HCT116 (cell line): ENCODE measurements at regions not wholly inside any gene's neighbourhood (a gene's known extent, or its start where the extent isn't known, plus 50 kb on each side); places are given as distances from the start of the nearest gene placed in this dataset.

Experiments
- CEBPB ChIP-seq: IDR thresholded peaks from 2 replicates; pipeline ENCODE4 v1.6.1; 2012; ENCODE audit warnings: low read depth
- CTCF ChIP-seq, 3 experiments: fragments of 200-600 bp in 1 of 3; sonication (generic) in 1 of 3; IDR thresholded peaks in 2 of 3; conservative IDR thresholded peaks in 1 of 3; 2 replicates each; pipeline ENCODE4 v1.5.1; 2012 to 2017; ENCODE audit warnings: low read depth in 2 of 3, low read length in 2 of 3, antibody characterized with exemption in 1 of 3, borderline replicate concordance in 1 of 3, control low read depth in 1 of 3, mild to moderate bottlenecking in 1 of 3, mixed read lengths in 1 of 3, mixed run types in 1 of 3, moderate library complexity in 1 of 3; ENCODE audit not compliant: insufficient read depth in 1 of 3
- EZH2 ChIP-seq: fragments of 200-600 bp; sonication (generic); IDR thresholded peaks from 2 replicates; pipeline ENCODE4 v1.6.1; 2017; ENCODE audit warnings: antibody characterized with exemption, mixed run types
- EZH2phosphoT487 ChIP-seq: fragments of 200-600 bp; IDR thresholded peaks from 2 replicates; pipeline ENCODE4 v1.6.1; 2018; ENCODE audit warnings: antibody characterized with exemption, borderline replicate concordance
- FOSL1 ChIP-seq: IDR thresholded peaks from 2 replicates; pipeline ENCODE4 v1.6.1; 2012; ENCODE audit warnings: low read depth
- MAX ChIP-seq: IDR thresholded peaks from 2 replicates; pipeline ENCODE4 v1.6.1; 2012
- POLR2A ChIP-seq: IDR thresholded peaks from 2 replicates; pipeline ENCODE4 v1.7.0; 2011; ENCODE audit warnings: borderline replicate concordance; ENCODE audit not compliant: insufficient read depth, insufficient read length; ENCODE audit errors: extremely low read depth
- POLR2AphosphoS5 ChIP-seq: IDR thresholded peaks from 2 replicates; pipeline ENCODE4 v1.6.1; 2011; ENCODE audit warnings: mild to moderate bottlenecking, low read depth, low read length, moderate library complexity
- RAD21 ChIP-seq: IDR thresholded peaks from 2 replicates; pipeline ENCODE4 v1.6.1; 2012; ENCODE audit warnings: low read depth, mild to moderate bottlenecking
- SIN3A ChIP-seq: IDR thresholded peaks from 2 replicates; pipeline ENCODE4 v1.6.1; 2012; ENCODE audit warnings: low read depth
- SP1 ChIP-seq: IDR thresholded peaks from 2 replicates; pipeline ENCODE4 v1.6.1; 2012; ENCODE audit warnings: low read depth
- YY1 ChIP-seq: IDR thresholded peaks from 2 replicates; pipeline ENCODE4 v1.6.1; 2011; ENCODE audit warnings: low read length, low read depth, moderate library complexity, mild to moderate bottlenecking; ENCODE audit not compliant: insufficient replicate concordance; ENCODE audit errors: extremely low read depth
- TF ChIP-seq, protein P1 (sequence below): IDR thresholded peaks from 2 replicates; pipeline ENCODE4 v1.6.1; 2012; ENCODE audit warnings: low read depth

GRCh38 chr10:88074971-88075370, 211.5 kb downstream of the PTEN start:
- TF ChIP-seq YY1 (no peak), CTCF (IDR thresholded peaks at IDR 0.05 in 2 of 3, conservative IDR thresholded peaks at IDR 0.05 in 1 of 3; ENCODE audit: borderline replicate concordance in 1 of 3, insufficient read depth in 1 of 3, low read depth in 2 of 3, low read length in 2 of 3) (no peak), POLR2A (no peak), MAX (no peak), RAD21 (no peak), CEBPB (no peak), POLR2AphosphoS5 (no peak), SIN3A (no peak), EZH2 (no peak), EZH2phosphoT487 (no peak), SP1 (no peak), FOSL1 (no peak)
- TF ChIP-seq, protein P1, sequence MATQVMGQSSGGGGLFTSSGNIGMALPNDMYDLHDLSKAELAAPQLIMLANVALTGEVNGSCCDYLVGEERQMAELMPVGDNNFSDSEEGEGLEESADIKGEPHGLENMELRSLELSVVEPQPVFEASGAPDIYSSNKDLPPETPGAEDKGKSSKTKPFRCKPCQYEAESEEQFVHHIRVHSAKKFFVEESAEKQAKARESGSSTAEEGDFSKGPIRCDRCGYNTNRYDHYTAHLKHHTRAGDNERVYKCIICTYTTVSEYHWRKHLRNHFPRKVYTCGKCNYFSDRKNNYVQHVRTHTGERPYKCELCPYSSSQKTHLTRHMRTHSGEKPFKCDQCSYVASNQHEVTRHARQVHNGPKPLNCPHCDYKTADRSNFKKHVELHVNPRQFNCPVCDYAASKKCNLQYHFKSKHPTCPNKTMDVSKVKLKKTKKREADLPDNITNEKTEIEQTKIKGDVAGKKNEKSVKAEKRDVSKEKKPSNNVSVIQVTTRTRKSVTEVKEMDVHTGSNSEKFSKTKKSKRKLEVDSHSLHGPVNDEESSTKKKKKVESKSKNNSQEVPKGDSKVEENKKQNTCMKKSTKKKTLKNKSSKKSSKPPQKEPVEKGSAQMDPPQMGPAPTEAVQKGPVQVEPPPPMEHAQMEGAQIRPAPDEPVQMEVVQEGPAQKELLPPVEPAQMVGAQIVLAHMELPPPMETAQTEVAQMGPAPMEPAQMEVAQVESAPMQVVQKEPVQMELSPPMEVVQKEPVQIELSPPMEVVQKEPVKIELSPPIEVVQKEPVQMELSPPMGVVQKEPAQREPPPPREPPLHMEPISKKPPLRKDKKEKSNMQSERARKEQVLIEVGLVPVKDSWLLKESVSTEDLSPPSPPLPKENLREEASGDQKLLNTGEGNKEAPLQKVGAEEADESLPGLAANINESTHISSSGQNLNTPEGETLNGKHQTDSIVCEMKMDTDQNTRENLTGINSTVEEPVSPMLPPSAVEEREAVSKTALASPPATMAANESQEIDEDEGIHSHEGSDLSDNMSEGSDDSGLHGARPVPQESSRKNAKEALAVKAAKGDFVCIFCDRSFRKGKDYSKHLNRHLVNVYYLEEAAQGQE: no peak
